H9 (cell line): ENCODE measurements at regions not wholly inside any gene's neighbourhood (a gene's known extent, or its start where the extent isn't known, plus 50 kb on each side); places are given as distances from the start of the nearest gene placed in this dataset.

ENCODE experiments used
- DNase-seq: peaks from one replicate; pipeline ENCODE4 v3.0.0-alpha.2; 2017
- H2AFZ ChIP-seq: one replicate; pipeline ENCODE4 v1.6.1; 2013; ENCODE audit warnings: mild to moderate bottlenecking, low read length, control low read depth, moderate library complexity
- H2AK5ac ChIP-seq: 2 replicates; pipeline ENCODE4 v1.6.1; 2013; ENCODE audit warnings: low read length, control low read depth, mixed read lengths; ENCODE audit not compliant: insufficient read length
- H2BK120ac ChIP-seq: one replicate; pipeline ENCODE4 v1.6.1; 2013; ENCODE audit warnings: low read depth, mild to moderate bottlenecking, low read length, control low read depth, inconsistent platforms; ENCODE audit not compliant: poor library complexity, severe bottlenecking
- H2BK12ac ChIP-seq: 2 replicates; pipeline ENCODE4 v1.6.1; 2013; ENCODE audit warnings: low read length, control low read depth, mixed read lengths, low read depth; ENCODE audit not compliant: insufficient read length
- H2BK15ac ChIP-seq: 2 replicates; pipeline ENCODE4 v1.6.1; 2013; ENCODE audit warnings: low read depth, low read length, control low read depth
- H2BK20ac ChIP-seq: one replicate; pipeline ENCODE4 v1.6.1; 2013; ENCODE audit warnings: low read depth, mild to moderate bottlenecking, low read length, control low read depth, inconsistent platforms; ENCODE audit not compliant: poor library complexity, severe bottlenecking
- H2BK5ac ChIP-seq: 2 replicates; pipeline ENCODE4 v1.6.1; 2013; ENCODE audit warnings: low read length, control low read depth, mixed read lengths; ENCODE audit not compliant: insufficient read length
- H3K14ac ChIP-seq: 2 replicates; pipeline ENCODE4 v1.6.1; 2013; ENCODE audit warnings: low read length, control low read depth; ENCODE audit not compliant: insufficient read depth
- H3K18ac ChIP-seq: 2 replicates; pipeline ENCODE4 v1.6.1; 2013; ENCODE audit warnings: low read depth, mild to moderate bottlenecking, mixed read lengths, low read length, control low read depth; ENCODE audit not compliant: insufficient read length
- H3K23ac ChIP-seq: 2 replicates; pipeline ENCODE4 v1.6.1; 2013; ENCODE audit warnings: low read length, control low read depth, mixed read lengths, low read depth; ENCODE audit not compliant: insufficient read length
- H3K23me2 ChIP-seq: 2 replicates; pipeline ENCODE4 v1.6.1; 2013; ENCODE audit warnings: low read depth, mild to moderate bottlenecking, mixed read lengths, low read length, control low read depth; ENCODE audit not compliant: insufficient read length, poor library complexity, severe bottlenecking
- H3K27ac ChIP-seq: 2 replicates; pipeline ENCODE4 v1.5.1; 2013; ENCODE audit warnings: low read length, control low read depth, mixed read lengths, low read depth; ENCODE audit not compliant: insufficient read length
- H3K27me3 ChIP-seq: 2 replicates; pipeline ENCODE4 v1.6.1; 2013; ENCODE audit warnings: low read length, control low read depth, inconsistent platforms; ENCODE audit not compliant: insufficient read depth
- H3K4ac ChIP-seq: 2 replicates; pipeline ENCODE4 v1.6.1; 2013; ENCODE audit warnings: low read depth, mild to moderate bottlenecking, control low read depth, inconsistent platforms, low read length, moderate library complexity
- H3K4me1 ChIP-seq: 2 replicates; pipeline ENCODE4 v1.6.1; 2013; ENCODE audit warnings: low read length, control low read depth, inconsistent platforms; ENCODE audit not compliant: insufficient read depth
- H3K4me2 ChIP-seq: 2 replicates; pipeline ENCODE4 v1.6.1; 2013; ENCODE audit warnings: low read length, control low read depth, mixed read lengths; ENCODE audit not compliant: insufficient read length, insufficient read depth
- H3K56ac ChIP-seq: 2 replicates; pipeline ENCODE4 v1.6.1; 2013; ENCODE audit warnings: low read depth, mild to moderate bottlenecking, mixed read lengths, low read length, control low read depth; ENCODE audit not compliant: insufficient read length
- H3K79me1 ChIP-seq: 2 replicates; pipeline ENCODE4 v1.6.1; 2013; ENCODE audit warnings: low read depth, mild to moderate bottlenecking, moderate library complexity, low read length, control low read depth, inconsistent platforms; ENCODE audit not compliant: insufficient read depth, poor library complexity, severe bottlenecking
- H3K79me2 ChIP-seq: 2 replicates; pipeline ENCODE4 v1.6.1; 2013; ENCODE audit warnings: low read length, control low read depth, inconsistent platforms; ENCODE audit not compliant: insufficient read depth
- H3K9ac ChIP-seq: 2 replicates; pipeline ENCODE4 v1.6.1; 2013; ENCODE audit warnings: low read length, control low read depth, mixed read lengths; ENCODE audit not compliant: insufficient read length; ENCODE audit errors: extremely low read depth
- H3K9me3 ChIP-seq: one replicate; pipeline ENCODE4 v1.6.1; 2013; ENCODE audit warnings: low read depth, low read length, inconsistent platforms; ENCODE audit not compliant: control insufficient read depth
- H3T11ph ChIP-seq: one replicate; pipeline ENCODE4 v1.6.1; 2013; ENCODE audit warnings: mild to moderate bottlenecking, low read length, control low read depth, inconsistent platforms
- H4K20me1 ChIP-seq: one replicate; pipeline ENCODE4 v1.6.1; 2013; ENCODE audit not compliant: control insufficient read depth, insufficient read length, insufficient read depth
- H4K5ac ChIP-seq: 2 replicates; pipeline ENCODE4 v1.6.1; 2013; ENCODE audit warnings: low read depth, mild to moderate bottlenecking, mixed read lengths, low read length, control low read depth; ENCODE audit not compliant: insufficient read length
- H4K8ac ChIP-seq: replicated peaks from 2 replicates; pipeline ENCODE4 v1.6.1; 2013; ENCODE audit warnings: low read length, control low read depth, mixed read lengths, low read depth; ENCODE audit not compliant: insufficient read length
- H4K91ac ChIP-seq: 2 replicates; pipeline ENCODE4 v1.6.1; 2013; ENCODE audit warnings: low read depth, mild to moderate bottlenecking, moderate library complexity, mixed read lengths, low read length, control low read depth; ENCODE audit not compliant: insufficient read length
- H3K27ac Mint-ChIP-seq, 3 experiments: 2 replicates in 2 of 3; 3 replicates in 1 of 3; pipeline ENCODE4 v1.8.0; 2020 to 2021; ENCODE audit warnings: mixed read lengths in 3 of 3, mild to moderate bottlenecking in 1 of 3, moderate library complexity in 1 of 3
- H3K27me3 Mint-ChIP-seq: 2 replicates; pipeline ENCODE4 v1.8.0; 2021; ENCODE audit warnings: low read depth, mild to moderate bottlenecking, moderate library complexity, mixed read lengths
- H3K36me3 Mint-ChIP-seq, 3 experiments: 2 replicates in 2 of 3; 3 replicates in 1 of 3; pipeline ENCODE4 v1.8.0; 2020 to 2021; ENCODE audit warnings: low read depth in 3 of 3, mixed read lengths in 3 of 3; ENCODE audit not compliant: insufficient read depth in 1 of 3
- H3K4me1 Mint-ChIP-seq, 2 experiments: 2 replicates each; pipeline ENCODE4 v1.8.0; 2020; ENCODE audit warnings: mixed read lengths in 2 of 2
- H3K4me3 Mint-ChIP-seq, 2 experiments: 2 replicates in 1 of 2; 3 replicates in 1 of 2; pipeline ENCODE4 v1.8.0; 2020 to 2021; ENCODE audit warnings: mild to moderate bottlenecking in 2 of 2, mixed read lengths in 2 of 2, moderate library complexity in 1 of 2
- H3K9me3 Mint-ChIP-seq, 2 experiments: 2 replicates in 1 of 2; 3 replicates in 1 of 2; pipeline ENCODE4 v1.8.0; 2020; ENCODE audit warnings: mild to moderate bottlenecking in 2 of 2, mixed read lengths in 2 of 2, moderate library complexity in 1 of 2
- CTCF ChIP-seq: fragments of 200-600 bp; sonication (generic); conservative IDR thresholded peaks from 3 replicates; pipeline ENCODE4 v1.8.0; 2021; ENCODE audit warnings: antibody characterized with exemption, mild to moderate bottlenecking
- WGBS: extraction: QIAGEN DNeasy Blood & Tissue Kit; methylation state at CpG from one replicate; pipeline ENCODE4 v1.1.7; 2013; ENCODE audit warnings: missing lambda C conversion rate, low lambda C conversion rate, mixed read lengths; ENCODE audit not compliant: insufficient read length; ENCODE audit errors: extremely low coverage; 5-methylcytosine and 5-hydroxymethylcytosine counted together

- Histone ChIP-seq H3K56ac (no peak overlapping the region), H2BK120ac (no peak overlapping the region), H2AFZ (no peak overlapping the region), H3K4me2 (no peak overlapping the region), H4K8ac (no peak overlapping the region), H2BK5ac (no peak overlapping the region), H3K27me3 (no peaks in the 10 kb centered on the region), H4K91ac (no peak overlapping the region), H4K20me1 (no peaks in the 10 kb centered on the region), H3K9me3 (no peaks in the 10 kb centered on the region), H3K4ac (no peak overlapping the region), H3K79me1 (no peaks in the 10 kb centered on the region), H4K5ac (no peak overlapping the region), H3T11ph (no peak overlapping the region), H3K14ac (no peak overlapping the region), H3K9ac (no peak overlapping the region), H3K23ac (no peak overlapping the region), H2BK20ac (no peak overlapping the region), H3K27ac (no peak overlapping the region), H3K4me1 (no peaks in the 10 kb centered on the region), H2BK15ac (no peak overlapping the region), H3K23me2 (no peaks in the 10 kb centered on the region), H2AK5ac (no peak overlapping the region), H3K79me2 (no peaks in the 10 kb centered on the region), H3K18ac (no peak overlapping the region), H2BK12ac (no peak overlapping the region)
- peaks cover 6 to 24% of the 10 kb centered on the region in 2 experiments for H3K4me1 Mint-ChIP-seq
- WGBS = no CpG with 5 or more reads among the region's 7 CpGs
- H3K27ac Mint-ChIP-seq = peak overlapping the region in 1 of 3 experiments; percentile 44; a peak in 1 of 7 replicates
- peaks cover under 1% of the 10 kb centered on the region for H3K27me3 Mint-ChIP-seq
- TF ChIP-seq CTCF = no peak
- H3K9me3 Mint-ChIP-seq = no peaks in the 10 kb centered on the region
- H3K36me3 Mint-ChIP-seq = no peaks in the 10 kb centered on the region; a peak in 1 of 7 replicates
- H3K4me3 Mint-ChIP-seq = no peak overlapping the region
- DNase-seq = no peak
Observed at GRCh38 chr2:240299710-240300068, 135.8 kb upstream of the GPC1 start.
